ENCODE measurements at regions not wholly inside any gene's neighbourhood (a gene's known extent, or its start where the extent isn't known, plus 50 kb on each side); places are given as distances from the start of the nearest gene placed in this dataset.

GRCh38 chr9:82495884-82496777 lies 507.6 kb downstream of the SPATA31D1 start:
- in situ Hi-C loops (cut with HindIII; ENCODE audit: low pct_ligation_motif_present, low pct_unique_long_range_greater_than_20kb, low sequenced_read_pairs): no loop called here
- no peak for DNase-seq

DNA sequence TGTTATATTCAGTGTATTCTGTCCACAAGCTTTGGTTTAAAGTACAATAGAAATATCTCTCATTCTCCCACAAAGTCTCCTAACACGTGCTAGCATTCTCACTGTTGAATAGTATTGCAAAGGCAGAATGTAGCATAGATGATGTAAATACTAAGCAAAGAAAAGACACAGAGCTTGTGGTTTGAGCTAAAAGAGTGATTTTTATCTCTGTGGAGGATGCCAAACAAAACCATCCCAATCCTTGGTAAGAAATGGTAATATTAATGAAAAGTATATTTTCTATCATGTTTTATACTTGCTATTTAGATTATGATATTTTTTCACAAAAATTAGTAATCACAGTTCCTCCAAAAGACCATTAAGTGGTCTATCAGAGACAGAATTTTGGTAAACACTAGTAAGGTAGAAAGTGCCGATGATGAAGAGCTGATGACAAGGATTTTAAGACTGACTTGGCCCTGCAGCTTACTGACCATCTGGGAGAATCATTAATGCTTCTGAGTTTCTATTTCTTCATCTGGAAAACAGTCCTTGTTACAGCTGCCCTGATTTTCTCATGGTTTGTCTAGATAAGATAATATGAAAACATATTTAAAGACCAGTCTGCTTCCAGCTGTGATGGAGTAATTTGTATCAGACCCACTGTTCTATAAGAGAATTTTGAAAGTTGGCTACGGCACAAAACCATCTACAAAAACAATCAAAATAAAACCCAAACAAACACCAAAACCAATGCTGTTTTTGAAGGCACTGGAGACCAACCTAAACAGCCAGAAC lies 510.2 kb downstream of the SPATA31D1 start:
- in situ Hi-C loops (cut with HindIII; ENCODE audit: low pct_ligation_motif_present, low pct_unique_long_range_greater_than_20kb, low sequenced_read_pairs): no loop called here
- DNase-seq: no peak

DNA sequence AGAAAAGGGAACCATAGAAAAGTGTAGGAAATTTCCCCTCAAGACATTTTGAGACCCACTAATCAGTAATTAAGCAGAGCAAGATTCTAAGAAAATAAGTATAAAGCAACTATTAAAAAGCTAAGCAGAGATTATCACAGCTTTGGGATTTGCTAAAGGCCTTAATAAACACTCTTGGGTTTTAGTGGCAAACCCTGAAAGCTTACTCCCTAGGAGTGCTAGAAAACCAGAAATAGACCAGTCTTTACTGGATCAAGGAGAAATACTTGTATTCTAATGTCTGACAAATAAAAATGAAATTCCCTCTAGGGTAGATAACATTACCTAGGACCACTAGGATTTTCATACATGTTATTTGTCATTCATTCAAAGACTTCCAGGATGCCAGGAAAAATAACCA lies 510.8 kb downstream of the SPATA31D1 start:
- DNase-seq: no peak
- in situ Hi-C loops (cut with HindIII; ENCODE audit: low pct_ligation_motif_present, low pct_unique_long_range_greater_than_20kb, low sequenced_read_pairs): no loop called here

- in situ Hi-C loops (cut with HindIII; ENCODE audit: low pct_ligation_motif_present, low pct_unique_long_range_greater_than_20kb, low sequenced_read_pairs): no loop called here
These were observed 516.0 kb downstream of the SPATA31D1 start for GRCh38 chr9:82504620-82505019.

DNA sequence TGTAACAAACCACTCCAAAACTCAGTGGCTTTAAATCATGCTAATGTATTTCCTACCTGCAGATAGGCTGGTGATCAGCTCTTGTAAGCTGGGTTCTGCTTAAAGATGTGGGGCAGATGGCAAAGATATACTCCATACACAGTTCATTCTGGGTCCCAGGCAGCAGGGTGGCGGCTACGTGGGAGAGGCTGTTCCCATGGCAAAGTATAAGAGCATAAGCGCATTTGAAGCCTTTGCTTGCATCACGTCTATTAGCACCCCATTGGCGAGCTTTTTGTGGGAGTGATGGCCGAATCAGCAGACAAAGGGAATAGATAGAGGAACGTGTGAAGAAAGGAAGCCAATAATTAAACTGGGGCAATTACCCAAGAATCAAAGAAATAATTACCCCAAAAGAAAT lies 523.1 kb downstream of the SPATA31D1 start:
- in situ Hi-C loops (cut with HindIII; ENCODE audit: low pct_ligation_motif_present, low pct_unique_long_range_greater_than_20kb, low sequenced_read_pairs): no loop called here
- no peak for DNase-seq

More at GRCh38 chr9:82504620-82505019, 516.0 kb downstream of the SPATA31D1 start:
- DNase-seq: no peak

- DNase-seq: no peak
- in situ Hi-C loops (cut with HindIII; ENCODE audit: low pct_ligation_motif_present, low pct_unique_long_range_greater_than_20kb, low sequenced_read_pairs): no loop called here
These were observed 524.2 kb downstream of the SPATA31D1 start for GRCh38 chr9:82512728-82513127.

- in situ Hi-C loops (cut with HindIII; ENCODE audit: low pct_ligation_motif_present, low pct_unique_long_range_greater_than_20kb, low sequenced_read_pairs): no loop called here
- no peak for DNase-seq
These were observed 524.7 kb downstream of the SPATA31D1 start for GRCh38 chr9:82513242-82513751.

DNA sequence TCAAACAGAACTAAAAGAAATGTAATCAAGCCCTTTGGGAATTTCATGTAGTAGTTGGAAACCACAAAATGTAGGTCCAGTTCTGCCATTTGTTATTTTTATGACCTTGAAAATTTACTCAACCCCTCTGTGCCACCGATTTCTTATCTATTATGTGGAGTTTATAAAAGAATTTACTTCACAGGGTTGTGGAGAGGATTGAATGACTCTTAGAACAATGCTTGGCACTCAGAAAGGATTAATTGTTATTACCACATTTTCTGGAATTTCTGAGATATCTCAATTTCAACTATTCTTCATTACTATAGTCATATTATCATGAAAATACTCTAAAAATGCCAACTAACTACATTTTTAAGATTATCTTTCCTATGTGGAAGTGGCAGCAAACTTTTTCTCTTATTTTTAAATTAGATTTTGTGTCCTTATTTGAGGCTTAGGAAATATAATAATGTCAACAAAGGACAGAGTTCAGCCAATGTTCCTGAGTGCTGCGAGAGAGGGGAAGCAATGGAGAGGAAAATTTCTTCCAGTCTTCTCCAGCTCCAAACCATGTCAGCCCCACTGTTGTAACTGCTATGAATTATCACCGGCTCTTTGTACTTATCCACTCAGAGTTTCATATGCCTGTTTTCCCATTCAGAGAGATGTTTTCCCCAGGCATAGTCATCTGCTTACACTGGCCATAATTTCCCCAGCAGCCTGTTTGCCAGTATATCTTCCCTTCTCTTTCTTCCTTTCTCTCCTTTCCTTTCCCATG lies 525.6 kb downstream of the SPATA31D1 start:
- DNase-seq: no peak
- in situ Hi-C loops (cut with HindIII; ENCODE audit: low pct_ligation_motif_present, low pct_unique_long_range_greater_than_20kb, low sequenced_read_pairs): no loop called here

GRCh38 chr9:82518868-82519267 lies 530.3 kb downstream of the SPATA31D1 start:
- in situ Hi-C loops (cut with HindIII; ENCODE audit: low pct_ligation_motif_present, low pct_unique_long_range_greater_than_20kb, low sequenced_read_pairs): no loop called here

DNA sequence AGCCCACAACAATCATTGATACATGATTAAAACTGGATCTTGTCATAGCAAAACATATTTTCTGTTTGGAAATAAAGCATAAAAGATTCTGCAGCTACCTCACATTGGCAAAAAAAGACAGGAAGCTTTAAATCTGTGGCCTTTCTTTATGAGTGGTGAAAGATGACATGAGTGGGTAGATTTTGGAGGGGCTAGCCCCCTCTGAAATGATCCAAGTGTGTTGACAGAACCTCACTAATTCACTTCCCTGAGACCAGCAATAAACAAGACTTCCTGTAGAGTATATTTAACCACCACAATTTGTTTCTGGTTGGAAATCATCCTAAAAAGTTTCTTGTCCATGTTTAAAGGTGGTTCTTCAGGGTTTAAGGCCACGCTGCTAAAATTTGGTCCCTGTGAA lies 530.8 kb downstream of the SPATA31D1 start:
- in situ Hi-C loops (cut with HindIII; ENCODE audit: low pct_ligation_motif_present, low pct_unique_long_range_greater_than_20kb, low sequenced_read_pairs): no loop called here
- no peak for DNase-seq

More at GRCh38 chr9:82518868-82519267, 530.3 kb downstream of the SPATA31D1 start:
- DNase-seq: no peak

GRCh38 chr9:82524407-82524806 lies 535.8 kb downstream of the SPATA31D1 start:
- no peak for DNase-seq
- in situ Hi-C loops (cut with HindIII; ENCODE audit: low pct_ligation_motif_present, low pct_unique_long_range_greater_than_20kb, low sequenced_read_pairs): no loop called here

DNA sequence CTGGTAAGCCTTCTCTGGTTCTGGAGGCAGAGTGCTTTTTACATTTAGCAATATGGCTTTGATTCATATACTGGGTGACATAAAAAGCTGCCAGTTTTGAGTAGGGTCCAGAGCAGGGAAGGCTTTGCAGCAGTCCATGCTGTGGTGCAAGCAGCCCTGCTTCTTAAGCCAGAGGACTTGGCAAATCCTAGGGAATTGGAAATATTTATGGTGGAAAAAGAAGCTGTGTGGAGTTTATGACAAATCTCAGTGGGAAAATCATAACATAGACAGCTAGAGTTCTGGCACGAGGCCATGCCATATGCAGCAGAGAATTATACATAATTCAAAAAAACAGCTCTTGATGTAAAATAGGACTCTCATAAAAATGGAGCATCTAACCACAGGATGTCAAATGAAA lies 536.4 kb downstream of the RASEF start:
- no peak for DNase-seq
- in situ Hi-C loops (cut with HindIII; ENCODE audit: low pct_ligation_motif_present, low pct_unique_long_range_greater_than_20kb, low sequenced_read_pairs): no loop called here

GRCh38 chr9:82531795-82532194 lies 531.1 kb downstream of the RASEF start:
- in situ Hi-C loops (cut with HindIII; ENCODE audit: low pct_ligation_motif_present, low pct_unique_long_range_greater_than_20kb, low sequenced_read_pairs): no loop called here
- DNase-seq: no peak

GRCh38 chr9:82532504-82533180 lies 530.3 kb downstream of the RASEF start:
- DNase-seq: no peak
- in situ Hi-C loops (cut with HindIII; ENCODE audit: low pct_ligation_motif_present, low pct_unique_long_range_greater_than_20kb, low sequenced_read_pairs): no loop called here

DNA sequence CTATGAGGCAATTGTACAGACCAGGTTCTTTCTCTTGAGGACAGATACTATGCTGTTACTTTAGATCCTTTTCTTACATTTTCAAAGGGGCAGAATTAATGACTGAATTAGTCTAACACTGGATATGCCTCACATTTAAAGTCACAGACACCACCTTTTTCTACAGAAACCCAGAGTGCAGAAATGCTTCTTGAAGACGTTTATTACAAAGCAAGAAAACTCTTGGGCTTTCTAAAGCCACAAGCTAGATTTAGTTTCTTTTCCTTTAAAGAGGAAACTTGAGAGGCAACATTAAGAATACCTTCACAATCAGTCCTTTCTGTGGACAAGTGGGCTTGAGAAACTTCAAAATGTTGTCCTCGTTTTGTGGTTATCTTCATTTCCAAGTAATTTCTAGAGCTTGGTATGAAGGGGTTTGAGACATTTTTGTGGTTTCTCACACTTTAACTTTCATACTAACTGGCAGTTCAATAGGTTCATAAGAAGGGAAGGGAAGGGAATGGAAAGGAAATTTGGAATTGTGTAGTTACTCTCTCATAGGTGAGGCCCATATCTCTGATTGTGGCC lies 527.4 kb downstream of the RASEF start:
- in situ Hi-C loops (cut with HindIII; ENCODE audit: low pct_ligation_motif_present, low pct_unique_long_range_greater_than_20kb, low sequenced_read_pairs): no loop called here
- no peak for DNase-seq

GRCh38 chr9:82538634-82539033 lies 524.3 kb downstream of the RASEF start:
- DNase-seq: no peak
- in situ Hi-C loops (cut with HindIII; ENCODE audit: low pct_ligation_motif_present, low pct_unique_long_range_greater_than_20kb, low sequenced_read_pairs): no loop called here

DNA sequence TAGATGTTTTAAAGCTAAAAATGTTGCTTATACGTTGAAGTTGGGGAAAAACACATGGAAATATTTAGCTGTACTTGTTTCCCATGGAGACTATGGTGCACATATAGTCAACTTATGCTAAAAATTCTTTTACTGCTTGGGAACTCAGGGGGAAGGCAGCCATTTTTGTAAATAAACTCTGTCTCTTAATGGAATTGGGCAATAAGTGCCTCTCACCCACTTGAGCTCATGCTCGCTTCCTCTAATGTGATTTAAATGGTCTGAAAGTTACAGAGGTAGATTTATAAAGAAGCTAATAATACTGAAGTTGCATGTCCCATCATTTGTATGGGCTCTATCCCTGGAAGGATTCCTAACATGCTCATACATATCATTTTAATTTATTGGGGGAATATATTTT lies 523.8 kb downstream of the RASEF start:
- in situ Hi-C loops (cut with HindIII; ENCODE audit: low pct_ligation_motif_present, low pct_unique_long_range_greater_than_20kb, low sequenced_read_pairs): no loop called here
- no peak for DNase-seq

Measured in ACHN (cell line).